CD4-positive, alpha-beta T cell treated with Interleukin-21 for 1 hour (primary cell): ENCODE measurements at regions not wholly inside any gene's neighbourhood (a gene's known extent, or its start where the extent isn't known, plus 50 kb on each side); places are given as distances from the start of the nearest gene placed in this dataset.
"Not testable (repeated sequence)": the region's sequence is repeated elsewhere in the genome, so short reads cannot be mapped to it uniquely, and the experiment has no call there.

Experiments used
- DNase-seq: peaks from one replicate; pipeline ENCODE4 v3.0.0-alpha.2; 2020

DNA sequence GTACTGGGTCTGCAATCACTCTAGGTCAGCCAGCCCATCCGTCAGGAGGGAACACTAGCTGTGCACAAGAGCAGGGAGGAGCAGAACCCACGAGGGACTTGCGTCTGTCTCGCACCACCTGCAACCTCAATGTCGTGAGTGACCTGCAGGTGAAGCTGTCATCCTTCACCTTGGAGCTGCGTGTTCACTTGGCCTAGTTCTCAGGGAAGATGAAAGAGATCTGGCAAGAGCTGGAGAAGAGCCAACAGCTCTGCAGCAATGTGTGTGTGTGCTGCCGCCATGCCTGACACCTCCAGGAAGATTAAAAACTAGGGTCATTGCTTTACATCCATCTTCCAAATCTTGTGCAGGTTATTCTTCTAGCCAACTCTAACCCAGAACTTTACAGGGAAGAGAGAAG lies 117.6 kb upstream of the MRI1 start:
- DNase-seq = no peak

DNA sequence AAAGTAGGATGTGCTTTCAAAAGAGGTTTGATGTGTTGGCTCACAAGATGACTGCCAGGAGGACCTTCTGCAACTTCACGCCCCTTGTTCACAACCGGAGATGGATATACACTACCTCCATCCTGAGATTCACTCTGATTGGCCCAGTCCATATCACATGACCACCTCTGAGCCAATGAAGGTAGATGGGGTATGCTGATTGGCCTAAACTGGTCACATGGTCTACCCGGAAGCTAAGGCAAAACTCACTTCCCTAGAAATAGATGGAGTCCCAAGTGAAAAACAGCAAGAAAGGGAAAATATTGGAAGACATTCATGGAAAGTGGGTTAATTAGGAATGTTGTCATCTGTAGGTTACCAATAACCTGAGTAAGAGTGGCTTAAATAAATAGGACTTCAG lies 119.7 kb upstream of the MRI1 start:
- no peak for DNase-seq

DNA sequence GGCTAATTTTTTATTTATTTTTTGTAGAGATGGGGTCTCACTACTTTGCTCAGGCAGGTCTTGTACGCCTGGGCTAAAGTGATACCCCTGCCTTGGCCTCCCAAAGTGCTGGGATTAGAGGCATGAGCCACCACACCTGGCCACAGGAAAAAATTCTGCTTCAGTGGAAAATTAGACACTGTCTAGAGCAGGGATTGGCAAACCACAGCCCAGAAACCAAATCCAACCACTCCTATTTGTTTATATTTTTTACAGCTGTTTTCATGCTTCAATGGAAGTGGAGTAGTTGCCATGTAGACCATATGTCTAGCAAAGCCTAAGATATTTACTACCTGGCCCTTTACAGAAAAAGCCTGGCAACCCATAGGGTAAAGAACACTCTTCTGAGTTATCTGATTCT lies 123.7 kb upstream of the MRI1 start:
- DNase-seq = no peak

DNA sequence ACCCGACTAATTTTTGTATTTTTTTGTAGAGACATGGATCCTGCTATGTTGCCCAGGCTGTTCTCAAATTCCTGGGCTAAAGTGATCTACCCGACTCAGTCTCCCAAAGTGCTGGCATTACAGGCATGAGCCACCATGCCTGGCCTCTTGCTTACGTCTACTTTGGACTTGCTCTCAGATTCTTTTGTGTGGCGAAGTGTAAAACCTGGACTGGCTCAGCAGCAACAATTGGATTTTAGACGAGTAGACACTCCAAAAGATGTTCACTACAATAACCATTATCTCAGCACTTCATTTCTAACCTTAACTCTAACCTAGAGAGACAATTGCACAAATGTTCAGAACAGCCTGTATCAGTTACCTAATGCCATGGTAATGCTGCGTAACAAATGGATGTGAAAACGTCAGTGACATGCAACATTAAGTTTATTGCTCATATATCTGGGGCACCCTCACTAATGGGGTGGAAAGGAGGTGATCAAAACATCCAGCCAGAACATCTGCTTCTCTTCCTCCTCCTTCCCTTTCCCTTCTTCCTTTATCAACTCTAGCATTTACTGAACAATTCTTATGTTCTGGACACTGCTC lies 124.9 kb upstream of the MRI1 start:
- DNase-seq = no peak

DNA sequence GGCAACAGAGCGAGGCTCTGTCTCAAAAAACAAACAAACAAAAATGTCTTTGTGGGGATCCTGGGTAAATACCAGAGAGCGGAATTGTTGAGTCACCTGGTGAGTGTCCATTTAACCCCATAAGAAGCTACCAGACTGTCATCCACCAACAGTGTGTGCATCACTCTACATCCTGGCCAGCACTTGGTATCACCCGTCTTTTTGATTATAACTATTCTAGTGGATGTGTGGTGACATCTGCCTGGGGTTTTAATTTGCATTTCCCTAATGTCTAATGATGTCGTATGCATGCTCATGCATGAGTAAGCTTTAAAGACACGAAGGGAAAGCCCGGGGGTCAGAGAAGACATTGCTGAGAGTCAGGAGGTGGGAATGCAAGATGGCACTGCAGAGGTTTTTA lies 126.7 kb upstream of the MRI1 start:
- DNase-seq = no peak

DNA sequence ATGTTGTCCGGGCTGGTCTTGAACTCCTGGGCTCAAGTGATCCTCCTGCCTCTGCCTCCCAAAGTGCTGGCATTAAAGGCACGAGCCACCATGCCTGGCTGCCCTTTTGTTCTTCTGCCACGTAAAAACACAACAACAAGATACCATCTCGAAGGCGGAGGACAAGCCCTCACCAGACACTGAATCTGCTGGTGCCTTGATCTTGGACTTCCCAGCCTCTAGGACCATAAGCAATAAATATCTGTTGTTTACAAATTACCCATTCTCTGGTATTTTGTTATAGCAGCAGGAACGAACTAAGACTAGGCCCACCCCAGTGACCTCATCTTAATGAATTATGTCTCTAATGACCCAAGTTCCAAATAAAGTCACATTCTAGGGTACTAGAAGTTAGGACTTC lies 128.4 kb upstream of the CACNA1A start:
- DNase-seq = no peak

DNA sequence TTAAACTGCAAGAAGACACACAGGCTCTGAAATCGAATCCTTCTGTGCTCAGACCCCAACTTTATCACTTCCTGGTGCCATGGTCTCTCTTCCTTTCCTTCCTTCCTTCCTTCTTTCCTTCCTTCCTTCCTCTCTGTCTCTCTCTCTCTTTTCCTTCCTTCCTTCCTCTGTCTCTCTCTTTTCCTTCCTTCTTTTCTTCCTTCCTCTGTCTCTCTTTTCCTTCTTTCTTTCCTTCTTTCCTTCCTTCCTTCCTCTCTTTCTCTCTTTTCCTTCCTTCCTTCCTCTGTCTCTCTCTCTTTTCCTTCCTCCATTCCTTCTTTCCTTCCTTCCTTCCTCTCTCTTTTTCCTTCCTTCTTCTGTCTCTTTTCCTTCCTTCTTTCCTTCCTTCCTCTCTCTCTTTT lies 127.2 kb upstream of the CACNA1A start:
- DNase-seq = no peak

DNA sequence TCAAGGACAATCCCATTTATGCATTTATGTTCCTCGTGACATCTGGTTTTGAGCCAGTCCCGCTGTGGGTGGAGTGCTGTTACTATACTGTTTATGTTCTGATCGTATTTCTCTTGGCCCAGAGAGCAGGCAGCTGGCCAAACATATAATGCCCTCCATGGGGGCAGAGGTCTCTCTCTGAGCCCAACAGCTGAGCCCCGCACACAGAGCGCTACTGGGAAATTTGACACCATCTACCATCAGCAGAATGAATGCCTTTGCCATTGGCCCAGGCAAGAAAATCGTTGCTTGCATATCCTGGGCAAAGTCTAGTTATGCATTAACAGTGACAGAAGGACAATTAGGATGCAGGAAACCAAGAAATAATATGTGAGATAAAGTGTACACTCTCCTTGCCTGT lies 126.8 kb upstream of the CACNA1A start:
- no peak for DNase-seq

DNA sequence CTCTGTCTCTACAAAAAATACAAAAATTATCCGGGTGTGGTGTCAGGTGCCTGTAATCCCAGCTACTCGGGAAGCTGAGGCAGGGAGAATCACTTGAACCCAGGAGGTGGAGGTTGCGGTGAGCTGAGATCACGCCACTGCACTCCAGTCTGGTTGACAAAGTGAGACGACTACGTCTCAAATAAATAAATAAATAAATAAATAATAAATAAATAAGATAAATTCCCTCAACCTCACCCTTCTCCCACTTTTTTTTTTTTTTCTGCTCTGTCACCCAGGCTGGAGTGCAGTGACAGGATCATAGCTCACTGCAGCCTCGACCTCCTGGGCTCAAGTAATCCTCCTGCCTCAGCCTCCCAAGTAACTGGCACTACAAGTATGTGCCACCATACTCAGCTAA lies 125.9 kb upstream of the CACNA1A start:
- not testable (repeated sequence) for DNase-seq

DNA sequence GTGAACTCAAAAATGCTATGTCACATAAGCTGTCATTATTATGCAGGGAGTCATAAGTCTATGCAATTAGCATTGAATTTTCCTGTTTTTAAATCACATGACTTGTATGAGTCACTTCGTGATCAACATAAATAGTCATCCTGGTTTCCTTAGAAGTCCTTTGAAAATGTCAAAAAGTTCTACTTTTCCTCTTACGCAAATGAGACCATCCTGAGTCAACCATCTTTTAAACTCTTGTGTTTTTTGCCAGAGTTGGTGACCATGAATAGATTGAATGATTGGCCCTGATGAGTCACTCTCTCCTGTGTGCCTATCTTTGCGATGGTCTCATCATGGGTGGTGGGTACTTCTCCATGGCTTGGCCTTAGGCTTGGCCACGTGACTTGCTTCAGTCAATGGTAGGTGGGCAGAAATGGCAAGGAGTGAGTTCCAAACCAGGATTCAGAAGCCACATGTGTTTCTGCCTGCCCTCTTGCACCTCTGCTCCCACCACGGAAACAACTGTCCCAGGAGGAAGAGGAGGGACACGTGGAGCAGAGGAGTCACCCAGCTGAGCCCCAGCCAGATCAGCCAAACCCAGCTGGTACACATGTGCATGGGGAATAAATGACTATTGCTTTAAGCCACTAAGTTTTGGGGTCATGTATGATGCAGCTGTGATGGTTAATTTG lies 123.5 kb upstream of the CACNA1A start:
- no peak for DNase-seq

DNA sequence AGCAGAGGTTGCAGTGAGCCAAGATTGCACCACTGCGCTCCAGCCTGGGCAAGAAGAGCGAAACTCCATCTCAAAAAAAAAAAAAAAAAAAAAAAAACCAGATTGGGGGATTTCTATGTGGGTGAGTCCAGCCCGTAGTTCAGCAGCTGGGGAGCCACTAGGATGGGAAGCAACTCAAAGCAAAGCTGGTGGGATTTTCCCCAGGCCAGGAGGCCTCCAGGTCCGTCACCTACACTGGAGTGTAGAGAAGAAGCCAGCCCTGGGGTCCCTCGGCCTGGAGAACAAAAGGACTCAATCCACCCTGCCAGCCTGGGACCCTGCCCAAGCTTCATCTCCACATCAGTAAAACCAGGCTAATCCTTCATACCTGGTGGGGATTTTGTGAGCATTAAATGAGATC lies 121.3 kb upstream of the CACNA1A start:
- DNase-seq = no peak

DNA sequence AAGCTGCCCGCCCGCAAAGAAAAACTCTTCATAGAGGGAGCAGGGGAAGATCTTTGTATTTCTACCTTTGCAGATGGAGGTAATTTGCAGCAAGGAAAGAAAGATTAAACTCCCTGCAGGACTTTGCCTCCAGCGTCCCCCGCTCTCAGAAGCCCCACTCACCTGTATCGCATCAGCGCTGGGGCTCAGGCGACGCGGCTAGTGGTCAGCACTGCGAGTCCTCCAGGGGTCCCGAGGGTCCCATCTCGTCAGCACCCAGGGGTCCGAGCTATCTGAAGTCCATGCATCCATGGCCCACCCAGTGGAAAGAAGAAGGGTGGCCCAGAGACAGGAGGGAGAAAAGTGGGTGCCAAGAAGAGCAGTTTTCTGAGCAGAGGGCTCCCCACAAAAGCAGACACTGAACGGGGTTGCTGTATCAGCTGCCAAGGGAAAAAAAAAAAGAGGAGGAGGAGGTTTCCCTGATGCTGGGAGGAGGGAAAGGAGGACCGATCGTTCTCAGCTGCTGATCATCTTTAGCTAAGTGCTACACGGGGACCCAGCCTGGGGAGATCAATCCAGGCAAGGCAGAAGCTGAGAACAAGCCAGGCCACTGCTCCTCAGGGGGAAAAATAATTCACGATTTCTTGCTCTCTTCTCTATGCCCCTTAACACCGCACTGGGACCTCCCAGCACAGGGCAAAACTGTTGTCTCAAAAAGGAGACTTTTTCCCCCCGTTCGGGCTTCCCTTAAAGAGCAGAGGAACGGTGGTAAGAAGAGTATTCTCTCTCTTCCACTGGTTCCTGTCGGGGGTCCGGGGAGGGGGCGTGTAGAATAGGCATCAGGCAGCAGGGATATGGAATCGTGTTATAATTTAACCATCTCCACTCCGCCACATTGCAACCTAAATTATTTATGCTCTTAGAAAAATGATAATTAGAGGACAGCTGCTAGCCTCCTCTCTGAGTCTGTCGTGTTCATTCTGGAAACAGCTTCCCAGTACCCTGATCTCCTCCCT lies 117.7 kb upstream of the CACNA1A start:
- no peak for DNase-seq

DNA sequence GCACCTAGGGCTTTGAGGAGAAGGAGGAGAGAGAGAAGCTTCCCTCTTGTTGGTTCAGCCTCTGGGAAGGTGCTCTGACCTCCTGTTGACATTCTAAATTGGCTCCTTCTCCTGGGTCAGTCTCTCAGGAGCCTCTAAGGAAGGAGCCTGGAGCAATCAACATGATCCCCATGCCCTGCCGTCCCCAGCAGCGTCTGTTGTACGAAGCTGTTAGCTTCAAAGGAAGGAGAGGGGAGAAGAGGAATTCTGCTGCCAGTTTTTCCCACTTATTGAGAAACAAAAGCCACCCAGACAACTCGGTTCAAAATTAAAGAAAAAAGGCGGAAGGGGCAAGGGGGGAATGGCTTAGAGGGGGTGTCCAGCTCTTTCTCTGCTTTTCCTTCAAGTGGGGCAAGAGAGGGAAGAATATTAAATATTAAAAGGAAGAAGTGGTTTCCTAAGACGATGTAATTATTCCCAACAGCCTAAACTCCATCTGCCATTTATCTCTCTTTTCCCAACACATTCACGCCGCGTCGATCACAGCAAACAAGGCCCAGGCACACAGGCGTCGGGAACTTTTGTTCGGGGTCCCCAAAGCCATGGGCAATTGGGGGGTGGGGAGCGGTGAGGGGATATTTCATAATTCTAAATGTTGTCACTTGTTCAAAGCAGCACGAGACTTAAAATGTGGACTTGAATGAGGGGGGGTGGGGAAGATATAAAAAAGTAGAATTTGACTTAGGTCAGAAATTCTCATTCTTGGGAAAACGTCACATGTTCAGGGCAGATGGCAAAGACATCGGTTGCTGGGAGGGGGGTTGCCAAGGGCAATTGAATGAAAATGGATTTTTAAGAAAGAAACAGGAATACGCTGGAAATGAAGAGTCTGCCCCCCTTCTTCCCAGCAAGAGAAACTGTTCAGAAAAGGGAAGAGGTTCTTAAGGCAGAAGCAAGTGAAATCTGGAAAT lies 116.8 kb upstream of the CACNA1A start:
- no peak for DNase-seq

DNA sequence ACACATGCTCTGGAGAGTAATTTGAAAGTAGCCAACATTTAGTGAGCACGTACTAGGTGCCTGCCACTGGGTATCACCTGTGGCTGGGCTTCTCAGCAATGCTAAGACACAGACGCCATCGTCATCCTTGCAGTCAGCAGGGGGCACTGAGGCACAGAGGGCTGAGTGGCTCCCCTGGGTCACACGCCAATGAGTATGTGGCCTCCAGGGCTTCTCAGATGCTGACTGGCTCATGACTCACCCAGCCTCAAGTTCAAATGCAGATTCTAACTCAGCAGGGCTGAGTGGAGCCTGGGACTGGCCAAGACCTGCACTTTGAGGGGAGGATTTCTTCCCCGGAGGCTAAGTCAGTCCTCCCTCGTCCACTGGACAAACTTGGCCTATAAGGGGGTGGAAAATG lies 115.1 kb upstream of the CACNA1A start:
- DNase-seq = peak; percentile 4

DNA sequence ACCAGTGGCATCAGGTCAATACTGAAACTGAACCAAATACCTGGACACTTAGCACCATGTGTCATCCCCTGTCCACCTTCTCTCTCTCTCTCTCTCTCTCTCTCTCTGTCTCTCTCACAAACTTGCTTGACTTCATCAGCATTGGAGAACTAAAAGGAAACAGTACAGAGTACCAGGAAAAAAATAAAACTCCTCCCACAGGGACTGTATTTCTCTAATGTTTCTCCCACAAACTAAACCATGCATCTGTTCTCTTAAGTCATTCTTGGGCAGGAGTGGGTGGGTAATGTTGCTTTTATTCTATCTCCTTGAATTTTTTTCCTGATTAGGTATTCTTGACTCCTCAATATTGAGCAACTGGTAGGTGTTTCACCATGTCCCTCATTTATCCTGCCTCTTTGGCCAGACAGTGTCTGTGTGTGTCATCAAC lies 112.9 kb upstream of the CACNA1A start:
- DNase-seq = no peak

DNA sequence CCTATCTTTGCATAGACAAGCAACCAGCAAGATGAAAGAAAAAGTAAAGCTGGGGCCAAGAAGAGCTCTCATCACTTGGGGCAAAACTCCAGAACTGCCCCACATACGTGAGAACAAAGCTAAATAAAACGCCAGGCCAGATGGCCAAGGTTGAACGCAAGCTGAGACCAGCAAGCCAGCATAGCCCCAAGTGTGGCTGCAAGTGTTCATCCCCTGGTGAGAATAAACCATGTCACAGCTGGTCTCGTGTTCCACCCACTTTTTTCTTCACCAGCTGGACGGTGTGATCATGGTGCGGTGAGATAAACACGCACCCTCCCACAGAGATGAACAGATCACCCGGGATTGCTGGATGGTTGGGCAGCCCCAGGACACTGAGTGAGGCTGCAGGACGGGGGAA lies 109.6 kb upstream of the CACNA1A start:
- no peak for DNase-seq

DNA sequence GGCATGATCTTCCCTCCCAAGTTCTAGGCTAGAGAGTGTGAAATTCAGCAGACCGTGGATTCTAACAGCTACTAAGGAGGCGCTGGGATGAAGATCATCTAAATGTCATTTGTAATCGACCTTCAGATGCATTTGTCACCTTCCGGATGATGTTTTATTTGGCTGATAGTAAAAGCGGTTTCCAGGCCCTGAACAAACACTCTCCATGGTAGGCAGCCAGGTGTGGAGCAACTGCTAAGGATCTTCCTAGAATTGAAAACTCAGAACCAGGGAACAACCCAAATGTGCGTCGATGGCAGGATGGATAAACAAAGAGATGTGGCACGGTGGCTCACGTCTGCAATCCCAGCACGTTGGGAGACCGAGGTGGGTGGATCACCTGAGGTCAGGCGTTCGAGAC lies 107.2 kb upstream of the CACNA1A start:
- no peak for DNase-seq

DNA sequence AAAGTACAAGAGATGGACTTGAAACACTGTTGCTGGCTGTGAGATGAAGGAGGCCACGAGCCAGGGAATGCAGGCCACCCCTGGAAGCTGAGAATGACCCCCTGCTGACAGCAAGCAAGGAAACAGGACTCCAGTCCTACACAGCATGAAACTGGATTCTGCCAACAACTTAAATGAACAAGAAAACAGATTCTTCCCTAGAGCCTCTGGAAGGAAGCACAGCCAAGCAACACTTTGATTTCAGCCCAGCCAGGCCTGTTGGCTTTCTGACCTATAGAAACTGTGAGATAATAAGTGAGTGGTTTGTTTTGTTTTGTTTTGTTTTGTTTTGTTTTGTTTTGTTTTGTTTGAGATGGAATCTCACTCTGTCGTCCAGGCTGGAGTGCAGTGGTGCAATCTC lies 105.3 kb upstream of the CACNA1A start:
- DNase-seq = no peak

DNA sequence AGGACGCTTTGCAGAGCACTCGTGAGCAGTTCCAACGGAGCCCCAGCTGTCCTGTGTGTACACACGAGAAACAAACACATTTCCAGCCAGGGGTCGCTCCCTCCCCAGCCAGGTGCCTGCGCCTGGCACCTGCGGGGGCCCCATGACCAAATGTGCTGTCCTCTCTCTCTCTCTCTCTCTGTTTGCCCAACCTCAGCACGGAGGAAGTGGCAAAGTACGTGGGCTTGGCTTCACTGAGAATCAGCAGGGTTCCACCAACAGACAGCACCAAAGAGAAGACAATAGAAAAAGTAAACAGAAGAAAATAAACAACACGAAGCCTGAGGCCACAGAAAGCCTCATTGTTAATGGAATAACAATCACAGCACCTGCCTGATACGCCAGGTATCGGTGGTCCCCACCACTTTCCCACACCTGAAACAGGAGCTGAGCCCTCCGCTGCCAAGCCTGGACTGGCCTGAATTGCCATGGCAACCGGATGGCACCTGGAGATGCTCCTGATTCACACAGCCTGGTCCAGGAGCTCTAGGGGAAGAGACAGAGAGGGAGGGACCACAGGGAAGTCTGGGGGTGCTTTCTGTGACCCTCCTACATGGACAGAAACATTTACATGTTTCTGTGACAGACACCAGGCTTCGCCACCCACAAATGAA lies 103.9 kb upstream of the CACNA1A start:
- DNase-seq = no peak

DNA sequence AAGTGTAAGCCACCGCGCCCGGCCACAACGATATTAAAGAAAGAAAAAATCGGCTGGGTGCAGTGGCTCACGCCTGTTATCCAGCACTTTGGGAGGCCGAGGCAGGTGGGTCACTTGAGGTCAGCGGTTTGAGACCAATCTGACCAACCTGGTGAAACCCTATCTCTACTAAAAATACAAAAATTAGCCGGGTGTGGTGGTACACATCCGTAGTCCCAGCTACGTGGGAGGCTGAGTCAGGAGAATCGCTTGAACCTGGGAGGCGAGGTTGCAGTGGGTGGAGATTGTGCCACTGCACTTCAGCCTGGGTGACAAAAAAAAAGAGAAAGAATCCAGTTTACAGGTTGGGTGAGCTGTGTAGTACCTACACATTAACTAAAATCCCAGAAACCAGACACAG lies 99.9 kb upstream of the CACNA1A start:
- no peak for DNase-seq

DNA sequence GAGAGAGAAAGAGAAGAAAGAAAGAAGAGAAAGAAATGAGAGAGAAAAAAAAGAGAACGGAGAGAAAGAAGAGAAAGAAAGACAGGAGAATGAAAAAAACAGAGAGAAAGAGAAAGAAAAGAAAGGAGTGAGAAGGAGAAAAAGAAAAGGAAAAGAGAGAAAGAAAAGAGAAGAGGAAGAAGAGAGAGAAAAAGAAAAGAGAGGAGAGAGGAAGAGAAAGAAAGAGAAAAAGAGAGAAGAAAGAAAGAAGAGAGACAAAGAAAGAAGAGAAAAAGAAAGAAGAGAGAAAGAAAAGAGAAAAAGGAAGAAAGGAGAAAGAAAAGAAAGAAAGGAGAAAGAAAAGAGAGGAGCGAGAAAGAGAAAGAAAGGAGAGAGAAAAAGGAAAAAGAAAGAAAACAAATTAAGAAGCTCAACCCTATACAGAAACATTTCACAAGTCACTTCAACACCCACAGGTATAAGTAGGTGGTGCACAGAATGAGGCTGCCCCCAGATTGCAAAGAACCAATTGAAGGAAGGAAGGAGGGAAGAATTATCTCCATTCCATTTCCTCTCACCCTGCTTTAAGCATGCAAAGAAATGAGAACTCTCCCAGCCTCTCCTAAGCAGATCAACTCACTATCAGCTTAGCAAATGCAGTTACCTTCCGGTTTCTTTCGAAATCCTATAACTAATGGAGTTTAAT lies 98.8 kb upstream of the CACNA1A start:
- DNase-seq = no peak

DNA sequence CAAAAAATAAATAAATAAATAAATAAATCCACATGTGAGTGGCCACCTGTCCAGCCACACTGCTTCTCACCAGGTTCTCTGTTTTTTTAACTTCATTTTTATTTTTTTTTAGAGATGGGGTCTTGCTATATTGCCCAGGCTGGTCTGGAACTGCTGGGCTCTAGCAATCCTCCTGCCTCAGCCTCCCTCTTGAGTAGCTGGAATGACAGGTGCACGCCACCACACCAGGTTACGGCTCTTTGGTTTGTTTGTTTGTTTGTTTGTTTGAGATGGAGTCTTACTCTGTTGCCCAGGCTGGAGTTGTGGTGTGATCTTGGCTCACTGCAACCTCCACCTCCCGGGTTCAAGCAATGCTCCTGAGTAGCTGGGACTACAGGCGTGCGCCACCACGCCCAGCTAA lies 94.5 kb upstream of the CACNA1A start:
- DNase-seq = no peak
